ENCODE measurements at regions not wholly inside any gene's neighbourhood (a gene's known extent, or its start where the extent isn't known, plus 50 kb on each side); places are given as distances from the start of the nearest gene placed in this dataset.

GRCh38 chr13:53411463-53411862, 382.9 kb downstream of the OLFM4 start:
- ATAC-seq (no peak), DNase-seq (no peak)
- no peak overlapping the region for H3K4me3 ChIP-seq
- TF ChIP-seq, protein P1, sequence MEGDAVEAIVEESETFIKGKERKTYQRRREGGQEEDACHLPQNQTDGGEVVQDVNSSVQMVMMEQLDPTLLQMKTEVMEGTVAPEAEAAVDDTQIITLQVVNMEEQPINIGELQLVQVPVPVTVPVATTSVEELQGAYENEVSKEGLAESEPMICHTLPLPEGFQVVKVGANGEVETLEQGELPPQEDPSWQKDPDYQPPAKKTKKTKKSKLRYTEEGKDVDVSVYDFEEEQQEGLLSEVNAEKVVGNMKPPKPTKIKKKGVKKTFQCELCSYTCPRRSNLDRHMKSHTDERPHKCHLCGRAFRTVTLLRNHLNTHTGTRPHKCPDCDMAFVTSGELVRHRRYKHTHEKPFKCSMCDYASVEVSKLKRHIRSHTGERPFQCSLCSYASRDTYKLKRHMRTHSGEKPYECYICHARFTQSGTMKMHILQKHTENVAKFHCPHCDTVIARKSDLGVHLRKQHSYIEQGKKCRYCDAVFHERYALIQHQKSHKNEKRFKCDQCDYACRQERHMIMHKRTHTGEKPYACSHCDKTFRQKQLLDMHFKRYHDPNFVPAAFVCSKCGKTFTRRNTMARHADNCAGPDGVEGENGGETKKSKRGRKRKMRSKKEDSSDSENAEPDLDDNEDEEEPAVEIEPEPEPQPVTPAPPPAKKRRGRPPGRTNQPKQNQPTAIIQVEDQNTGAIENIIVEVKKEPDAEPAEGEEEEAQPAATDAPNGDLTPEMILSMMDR (IDR thresholded peaks at IDR 0.05), result no peak
- no peaks in the 10 kb centered on the region for H3K4me1 ChIP-seq (ENCODE audit: low read depth)
- no peaks in the 10 kb centered on the region for H3K9me3 ChIP-seq
- no peaks in the 10 kb centered on the region for H3K36me3 ChIP-seq (ENCODE audit: low read depth)
- intact Hi-C loops (cut with DNase I, micrococcal nuclease), result no loop called here

- no peak overlapping the region for H3K4me3 ChIP-seq
- H3K36me3 ChIP-seq (ENCODE audit: low read depth), result no peaks in the 10 kb centered on the region
- ATAC-seq (no peak), DNase-seq (no peak)
- intact Hi-C loops (cut with DNase I, micrococcal nuclease), result no loop called here
- H3K4me1 ChIP-seq (ENCODE audit: low read depth), result no peaks in the 10 kb centered on the region
- TF ChIP-seq, protein P1 (IDR thresholded peaks at IDR 0.05), result no peak
- no peaks in the 10 kb centered on the region for H3K9me3 ChIP-seq
Measured at GRCh38 chr13:53415135-53415534, 386.5 kb downstream of the OLFM4 start.

DNA sequence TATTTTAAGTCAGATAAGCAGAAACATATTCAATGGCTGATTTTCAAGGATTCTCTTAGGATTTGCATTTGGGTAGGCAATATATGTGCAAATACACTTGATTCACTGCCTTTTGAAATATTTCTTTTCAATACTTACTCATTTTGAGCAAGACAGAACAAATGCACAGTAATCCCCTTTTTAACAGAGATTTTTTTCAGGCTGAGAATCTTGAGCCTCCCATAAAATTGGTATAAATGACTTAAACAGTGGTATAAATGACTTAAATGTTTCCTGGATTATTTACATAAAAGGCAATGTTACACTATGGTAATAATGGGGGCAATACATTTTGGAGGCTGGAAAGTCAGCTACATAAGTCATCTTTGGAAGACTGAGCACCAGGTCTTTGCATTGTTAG, 389.0 kb downstream of the OLFM4 start:
- Histone ChIP-seq H3K4me1 (ENCODE audit: low read depth) (no peaks in the 10 kb centered on the region), H3K36me3 (ENCODE audit: low read depth) (no peaks in the 10 kb centered on the region), H3K4me3 (no peak overlapping the region), H3K9me3 (no peaks in the 10 kb centered on the region)
- intact Hi-C loops (cut with DNase I, micrococcal nuclease), result no loop called here
- TF ChIP-seq, protein P1 (IDR thresholded peaks at IDR 0.05), result no peak
- DNase-seq (no peak), ATAC-seq (no peak)

DNA sequence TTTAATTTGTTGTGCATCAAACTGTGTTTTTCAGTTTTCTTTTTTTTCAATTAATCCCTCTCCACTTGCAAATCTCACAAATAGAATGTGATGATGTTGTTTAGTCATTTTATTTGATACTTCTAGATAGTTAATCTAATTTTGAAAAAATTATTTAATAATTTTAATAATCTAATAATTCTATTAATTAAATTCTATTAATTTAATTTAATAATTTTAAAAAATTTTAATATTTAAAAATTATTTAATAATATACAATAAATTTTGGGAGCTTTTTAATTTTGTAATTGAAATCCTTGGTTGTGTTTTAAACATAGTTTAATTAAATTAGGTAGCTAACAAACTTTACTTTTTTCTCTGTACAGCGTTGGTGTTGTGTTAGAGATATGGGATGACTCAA, 393.8 kb downstream of the OLFM4 start:
- intact Hi-C loops (cut with DNase I, micrococcal nuclease), result no loop called here

DNA sequence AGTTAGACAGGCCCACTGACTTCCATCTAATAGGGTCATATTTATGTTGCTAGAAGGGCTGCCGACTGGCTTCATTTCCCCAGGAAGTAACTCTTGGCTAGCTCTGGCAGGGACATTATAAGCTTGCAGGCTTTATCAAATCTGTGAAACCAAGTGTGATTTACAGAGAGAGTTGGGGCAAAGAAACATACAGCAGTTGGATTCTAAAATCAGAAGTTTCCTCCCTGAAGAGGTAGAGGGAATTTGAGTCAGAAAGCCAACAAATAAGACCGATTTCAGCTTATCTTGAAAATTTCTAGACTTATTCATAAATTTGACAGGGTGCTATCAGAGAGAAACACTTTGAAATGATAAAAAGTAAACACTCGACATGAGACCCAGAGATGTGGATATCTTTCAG, 407.8 kb downstream of the OLFM4 start:
- DNase-seq, result no peak

More for the DNA sequence above, 393.8 kb downstream of the OLFM4 start:
- TF ChIP-seq, protein P1 (IDR thresholded peaks at IDR 0.05), result no peak
- DNase-seq, result no peak
- ATAC-seq, result no peak
- Histone ChIP-seq H3K9me3 (no peaks in the 10 kb centered on the region), H3K36me3 (ENCODE audit: low read depth) (no peaks in the 10 kb centered on the region), H3K4me1 (ENCODE audit: low read depth) (no peaks in the 10 kb centered on the region), H3K4me3 (no peak overlapping the region)

More for the DNA sequence above, 407.8 kb downstream of the OLFM4 start:
- H3K36me3 ChIP-seq (ENCODE audit: low read depth), result no peaks in the 10 kb centered on the region
- ATAC-seq, result no peak
- TF ChIP-seq, protein P1 (IDR thresholded peaks at IDR 0.05), result no peak
- H3K4me1 ChIP-seq (ENCODE audit: low read depth), result no peaks in the 10 kb centered on the region
- no peak overlapping the region for H3K4me3 ChIP-seq
- intact Hi-C loops (cut with DNase I, micrococcal nuclease), result no loop called here
- peaks cover 4% of the 10 kb centered on the region for H3K9me3 ChIP-seq
